ENCODE measurements at regions not wholly inside any gene's neighbourhood (a gene's known extent, or its start where the extent isn't known, plus 50 kb on each side); places are given as distances from the start of the nearest gene placed in this dataset.
"Not testable (repeated sequence)": the region's sequence is repeated elsewhere in the genome, so short reads cannot be mapped to it uniquely, and the experiment has no call there.

DNA sequence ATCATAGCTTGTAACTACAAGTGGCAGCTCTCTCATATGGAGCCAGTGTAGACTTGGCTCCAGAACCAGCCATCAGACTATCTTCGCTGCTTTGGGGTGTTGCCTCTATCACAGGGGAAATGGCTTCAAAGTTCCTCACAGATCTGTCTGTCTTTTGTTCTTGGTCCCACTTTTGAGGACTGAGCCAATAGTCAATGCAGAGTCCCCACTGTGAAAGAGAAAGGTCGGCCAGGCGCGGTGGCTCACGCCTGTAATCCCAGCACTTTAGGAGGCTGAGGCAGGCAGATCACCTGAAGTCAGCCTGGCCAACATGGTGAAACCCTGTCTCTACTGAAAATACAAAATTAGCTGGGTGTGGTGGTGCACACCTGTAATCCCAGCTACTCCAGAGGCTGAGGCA, 86.9 kb upstream of the FZD7 start:
- H3K27me3 ChIP-seq (ENCODE audit: control insufficient read depth, insufficient read depth, low read length); DNase-seq (ENCODE audit: low read depth in 4 of 6, low spot score in 6 of 6); H3K4me3 ChIP-seq (ENCODE audit: low read depth, low read length); H3K36me3 ChIP-seq (ENCODE audit: control insufficient read depth, insufficient read depth, low read length); H3K9me3 ChIP-seq (ENCODE audit: control insufficient read depth, insufficient read depth, low read length); H3K4me1 ChIP-seq (ENCODE audit: control insufficient read depth, insufficient read depth, low read length); H3K27ac ChIP-seq (ENCODE audit: low read depth, low read length): not testable (repeated sequence)
- 84% methylated on average over 5 of the region's 5 CpGs for WGBS (ENCODE audit: insufficient coverage)

DNA sequence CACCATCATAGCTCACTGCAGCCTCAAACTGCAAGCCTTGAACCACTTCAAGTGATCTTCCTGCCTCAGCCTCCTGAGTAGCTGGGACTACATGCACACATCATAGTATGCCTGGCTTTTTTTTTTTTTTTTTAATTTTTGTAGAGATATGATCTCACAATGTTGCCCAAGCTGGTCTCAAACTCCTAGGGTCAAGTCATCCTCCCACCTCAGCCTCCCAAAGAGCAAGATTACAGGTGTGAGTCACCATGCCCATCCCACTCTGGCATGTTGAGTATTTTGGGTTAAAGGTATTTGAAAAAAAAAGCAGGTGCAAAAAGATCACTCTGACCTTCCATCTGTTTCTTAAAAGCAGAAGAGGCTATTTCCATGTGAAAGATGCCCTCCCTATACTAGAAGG, 86.4 kb upstream of the FZD7 start:
- H3K27me3 ChIP-seq (ENCODE audit: control insufficient read depth, insufficient read depth, low read length): peaks cover 5% of the 10 kb centered on the region
- no peak overlapping the region for H3K27ac ChIP-seq (ENCODE audit: low read depth, low read length)
- no peaks in the 10 kb centered on the region for H3K9me3 ChIP-seq (ENCODE audit: control insufficient read depth, insufficient read depth, low read length)
- H3K36me3 ChIP-seq (ENCODE audit: control insufficient read depth, insufficient read depth, low read length): no peaks in the 10 kb centered on the region
- no peak for DNase-seq (ENCODE audit: low read depth in 4 of 6, low spot score in 6 of 6)
- no peak overlapping the region for H3K4me3 ChIP-seq (ENCODE audit: low read depth, low read length)
- peaks cover 6% of the 10 kb centered on the region for H3K4me1 ChIP-seq (ENCODE audit: control insufficient read depth, insufficient read depth, low read length)

DNA sequence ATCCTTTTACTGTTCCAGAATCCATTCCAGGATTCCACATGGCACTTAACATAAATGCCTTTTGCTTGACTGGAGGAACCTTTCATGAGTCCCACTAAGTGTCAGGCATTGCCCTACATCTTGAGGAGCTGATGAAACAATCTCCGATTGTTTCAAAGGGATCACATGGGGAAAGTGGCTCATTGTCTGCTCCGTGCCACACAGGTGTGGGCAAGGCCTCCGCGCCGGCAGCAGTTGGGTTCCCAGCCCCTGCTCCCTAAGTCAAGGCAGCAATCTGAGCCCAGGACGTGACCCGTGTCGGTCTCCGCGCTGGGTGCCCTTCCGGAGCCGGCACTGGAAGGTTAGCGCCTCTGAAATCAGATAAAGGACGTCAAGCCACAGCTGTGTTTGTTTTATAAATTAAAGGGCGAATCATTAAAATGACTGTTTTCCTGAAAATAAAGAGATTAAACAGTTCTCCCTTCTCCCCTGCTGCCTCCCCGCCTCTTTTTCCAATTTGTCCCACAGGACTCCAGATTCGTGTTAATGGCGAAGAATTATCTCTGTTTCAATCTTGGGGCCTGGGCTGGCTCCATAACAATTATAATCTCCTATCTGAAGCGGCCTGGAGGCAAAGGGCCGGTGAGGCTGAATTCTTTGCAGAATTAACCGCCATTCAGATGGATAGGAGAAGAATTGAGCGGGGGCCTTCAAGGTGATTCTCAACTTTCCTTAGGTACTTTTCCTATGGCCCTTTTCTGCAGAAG, 84.3 kb upstream of the FZD7 start:
- H3K27ac ChIP-seq (ENCODE audit: low read depth, low read length): no peak overlapping the region
- H3K9me3 ChIP-seq (ENCODE audit: control insufficient read depth, insufficient read depth, low read length): no peaks in the 10 kb centered on the region
- H3K36me3 ChIP-seq (ENCODE audit: control insufficient read depth, insufficient read depth, low read length): no peaks in the 10 kb centered on the region
- peak in 1 of 6 donors; percentile 56 for DNase-seq (ENCODE audit: low read depth in 4 of 6, low spot score in 6 of 6)
- H3K4me1 ChIP-seq (ENCODE audit: control insufficient read depth, insufficient read depth, low read length): peaks cover 6% of the 10 kb centered on the region
- peaks cover 7% of the 10 kb centered on the region for H3K27me3 ChIP-seq (ENCODE audit: control insufficient read depth, insufficient read depth, low read length)
- H3K4me3 ChIP-seq (ENCODE audit: low read depth, low read length): no peak overlapping the region
- WGBS (ENCODE audit: insufficient coverage): 51% methylated on average over 18 of the region's 22 CpGs

DNA sequence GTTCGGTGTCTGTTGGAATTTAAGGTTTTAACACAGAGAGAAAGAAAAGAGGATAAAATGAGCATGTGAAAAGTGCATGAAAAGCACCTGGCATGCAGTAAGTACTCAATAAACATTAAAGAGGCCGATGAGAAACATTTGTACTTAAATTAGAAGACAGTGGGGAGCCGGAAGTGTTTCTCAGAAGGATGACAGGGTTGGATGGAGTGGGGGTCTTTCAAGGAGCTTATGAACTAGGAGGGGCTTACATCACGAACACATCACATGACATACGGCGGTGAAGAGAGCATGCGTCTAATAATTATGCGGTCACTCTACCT, 83.8 kb upstream of the FZD7 start:
- no peak overlapping the region for H3K4me3 ChIP-seq (ENCODE audit: low read depth, low read length)
- peak in 1 of 6 donors; percentile 67 for DNase-seq (ENCODE audit: low read depth in 4 of 6, low spot score in 6 of 6)
- WGBS (ENCODE audit: insufficient coverage): 55% methylated on average over 3 of the region's 8 CpGs
- no peaks in the 10 kb centered on the region for H3K9me3 ChIP-seq (ENCODE audit: control insufficient read depth, insufficient read depth, low read length)
- no peaks in the 10 kb centered on the region for H3K36me3 ChIP-seq (ENCODE audit: control insufficient read depth, insufficient read depth, low read length)
- H3K27me3 ChIP-seq (ENCODE audit: control insufficient read depth, insufficient read depth, low read length): peaks cover 7% of the 10 kb centered on the region
- H3K27ac ChIP-seq (ENCODE audit: low read depth, low read length): no peak overlapping the region
- peaks cover 6% of the 10 kb centered on the region for H3K4me1 ChIP-seq (ENCODE audit: control insufficient read depth, insufficient read depth, low read length)

DNA sequence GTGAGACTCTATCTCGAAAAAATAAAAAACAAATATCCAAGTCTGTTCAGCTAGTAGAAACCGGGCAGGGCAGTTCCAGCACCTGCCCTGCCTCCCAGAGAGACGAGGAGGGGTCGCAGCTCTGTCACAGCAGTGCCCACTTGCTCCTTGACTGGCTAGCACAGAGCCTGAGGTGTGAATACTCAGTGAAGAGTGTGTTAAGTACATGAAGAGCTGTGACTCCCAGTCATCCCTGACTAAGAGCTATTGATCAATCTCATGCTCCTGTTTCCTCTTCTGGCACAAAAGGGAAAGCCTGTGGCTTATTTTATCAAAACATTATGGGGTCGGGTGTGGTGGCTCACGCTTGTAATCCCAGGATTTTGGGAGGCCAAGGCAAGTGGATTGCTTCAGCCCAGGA, 83.0 kb upstream of the FZD7 start:
- H3K27ac ChIP-seq (ENCODE audit: low read depth, low read length): no peak overlapping the region
- no peak for DNase-seq (ENCODE audit: low read depth in 4 of 6, low spot score in 6 of 6)
- no peak overlapping the region for H3K4me3 ChIP-seq (ENCODE audit: low read depth, low read length)
- no peaks in the 10 kb centered on the region for H3K36me3 ChIP-seq (ENCODE audit: control insufficient read depth, insufficient read depth, low read length)
- H3K27me3 ChIP-seq (ENCODE audit: control insufficient read depth, insufficient read depth, low read length): peaks cover 7% of the 10 kb centered on the region
- WGBS (ENCODE audit: insufficient coverage): 98% methylated on average over 5 of the region's 6 CpGs
- peaks cover 8% of the 10 kb centered on the region for H3K4me1 ChIP-seq (ENCODE audit: control insufficient read depth, insufficient read depth, low read length)
- no peaks in the 10 kb centered on the region for H3K9me3 ChIP-seq (ENCODE audit: control insufficient read depth, insufficient read depth, low read length)

DNA sequence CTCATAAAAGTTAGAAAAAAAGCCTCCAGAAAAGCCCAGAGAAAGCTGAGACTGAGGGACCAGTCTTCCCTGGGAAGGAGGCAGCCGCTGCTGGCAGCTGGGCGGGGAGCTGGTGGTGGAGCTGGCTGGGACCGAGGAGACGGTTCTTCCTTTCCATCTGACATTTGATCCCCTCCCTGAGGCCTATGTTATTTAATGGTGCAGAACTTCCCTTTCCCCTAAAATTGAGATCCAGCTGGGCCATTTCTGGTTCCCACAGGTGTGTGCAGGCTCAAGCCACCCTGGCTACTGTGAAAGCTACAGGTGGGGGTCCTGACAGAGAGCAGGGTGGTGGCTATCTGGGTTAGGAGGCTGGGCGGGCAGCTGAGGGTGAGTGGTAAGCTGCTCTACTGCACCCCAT, 81.5 kb upstream of the FZD7 start:
- no peaks in the 10 kb centered on the region for H3K9me3 ChIP-seq (ENCODE audit: control insufficient read depth, insufficient read depth, low read length)
- DNase-seq (ENCODE audit: low read depth in 4 of 6, low spot score in 6 of 6): no peak

DNA sequence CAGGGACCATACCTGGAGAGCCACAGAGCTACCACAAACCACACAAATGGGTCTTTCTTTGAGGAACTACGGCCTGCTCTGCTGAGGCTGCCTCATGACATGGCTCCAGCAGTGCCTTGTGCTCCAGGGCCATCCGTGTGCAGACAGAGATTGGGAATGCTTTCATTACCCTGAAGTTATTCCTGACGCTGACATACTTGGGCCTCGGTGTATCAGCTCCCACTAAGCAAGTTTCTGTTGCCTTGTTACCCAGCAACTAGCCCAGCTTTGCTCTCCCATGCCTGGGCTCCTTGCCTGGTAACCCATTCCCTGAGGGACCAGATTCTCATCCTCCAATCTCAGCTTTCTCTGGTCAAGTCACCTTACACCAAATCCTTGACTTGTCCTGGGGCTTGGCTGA, 80.3 kb upstream of the FZD7 start:
- peaks cover 19% of the 10 kb centered on the region for H3K4me1 ChIP-seq (ENCODE audit: control insufficient read depth, insufficient read depth, low read length)
- H3K9me3 ChIP-seq (ENCODE audit: control insufficient read depth, insufficient read depth, low read length): no peaks in the 10 kb centered on the region
- H3K4me3 ChIP-seq (ENCODE audit: low read depth, low read length): no peak overlapping the region
- H3K36me3 ChIP-seq (ENCODE audit: control insufficient read depth, insufficient read depth, low read length): no peaks in the 10 kb centered on the region
- no peak overlapping the region for H3K27ac ChIP-seq (ENCODE audit: low read depth, low read length)
- DNase-seq (ENCODE audit: low read depth in 4 of 6, low spot score in 6 of 6): no peak
- peaks cover 7% of the 10 kb centered on the region for H3K27me3 ChIP-seq (ENCODE audit: control insufficient read depth, insufficient read depth, low read length)
- WGBS (ENCODE audit: insufficient coverage): 33% methylated on average over 4 of the region's 4 CpGs

More for the DNA sequence above, 81.5 kb upstream of the FZD7 start:
- WGBS (ENCODE audit: insufficient coverage): 69% methylated on average over 3 of the region's 5 CpGs
- Histone ChIP-seq H3K36me3 (ENCODE audit: control insufficient read depth, insufficient read depth, low read length) (no peaks in the 10 kb centered on the region), H3K4me1 (ENCODE audit: control insufficient read depth, insufficient read depth, low read length) (peaks cover 19% of the 10 kb centered on the region), H3K27ac (ENCODE audit: low read depth, low read length) (no peak overlapping the region), H3K27me3 (ENCODE audit: control insufficient read depth, insufficient read depth, low read length) (peaks cover 7% of the 10 kb centered on the region), H3K4me3 (ENCODE audit: low read depth, low read length) (no peak overlapping the region)

DNA sequence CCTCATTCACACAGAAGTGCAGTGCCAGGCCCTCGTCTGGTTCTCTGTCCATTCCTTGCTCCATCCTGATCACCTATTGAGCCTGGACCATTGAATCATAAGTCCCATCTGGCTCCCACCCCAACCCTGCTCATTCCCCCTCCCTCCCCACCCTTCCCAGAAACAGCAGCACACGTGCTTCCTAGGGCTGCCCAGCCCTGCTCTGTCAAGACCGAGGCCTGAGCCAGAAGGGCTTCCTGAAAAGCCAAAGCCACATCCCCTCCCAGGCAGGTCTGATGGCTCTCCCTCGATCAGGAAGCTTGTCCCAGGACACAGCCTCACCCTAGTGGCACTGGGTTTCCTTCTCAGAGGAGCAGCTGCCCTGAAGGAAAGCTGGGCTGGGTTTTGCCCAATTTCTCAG, 79.8 kb upstream of the FZD7 start:
- 84% methylated on average over 4 of the region's 4 CpGs for WGBS (ENCODE audit: insufficient coverage)
- no peak for DNase-seq (ENCODE audit: low read depth in 4 of 6, low spot score in 6 of 6)
- Histone ChIP-seq H3K36me3 (ENCODE audit: control insufficient read depth, insufficient read depth, low read length) (no peaks in the 10 kb centered on the region), H3K27me3 (ENCODE audit: control insufficient read depth, insufficient read depth, low read length) (peaks cover 7% of the 10 kb centered on the region), H3K27ac (ENCODE audit: low read depth, low read length) (no peak overlapping the region), H3K4me1 (ENCODE audit: control insufficient read depth, insufficient read depth, low read length) (peaks cover 19% of the 10 kb centered on the region), H3K4me3 (ENCODE audit: low read depth, low read length) (no peak overlapping the region), H3K9me3 (ENCODE audit: control insufficient read depth, insufficient read depth, low read length) (no peaks in the 10 kb centered on the region)

DNA sequence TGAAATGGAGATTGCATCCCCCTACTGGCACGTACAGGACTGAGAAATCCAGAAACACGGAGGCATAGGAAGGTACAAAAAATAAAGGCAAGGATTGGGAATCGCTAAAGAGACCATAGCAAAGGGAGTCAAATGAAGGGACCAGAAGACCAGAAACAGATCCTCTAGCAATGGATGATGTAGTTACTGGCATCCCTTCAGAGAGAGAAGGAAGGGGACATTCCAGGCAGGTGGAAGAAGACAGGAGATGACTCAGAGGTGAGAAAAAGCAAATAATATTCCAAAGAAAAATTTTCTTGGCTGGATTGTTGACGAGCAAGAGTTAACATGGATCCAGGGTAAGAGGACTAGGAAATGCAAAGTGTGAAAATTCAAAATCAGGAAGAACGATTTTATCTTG, 78.4 kb upstream of the FZD7 start:
- peaks cover 13% of the 10 kb centered on the region for H3K4me1 ChIP-seq (ENCODE audit: control insufficient read depth, insufficient read depth, low read length)
- H3K9me3 ChIP-seq (ENCODE audit: control insufficient read depth, insufficient read depth, low read length): no peaks in the 10 kb centered on the region
- H3K4me3 ChIP-seq (ENCODE audit: low read depth, low read length): no peak overlapping the region
- no peak for DNase-seq (ENCODE audit: low read depth in 4 of 6, low spot score in 6 of 6)
- no peak overlapping the region for H3K27ac ChIP-seq (ENCODE audit: low read depth, low read length)
- no peaks in the 10 kb centered on the region for H3K36me3 ChIP-seq (ENCODE audit: control insufficient read depth, insufficient read depth, low read length)
- H3K27me3 ChIP-seq (ENCODE audit: control insufficient read depth, insufficient read depth, low read length): peaks cover 2% of the 10 kb centered on the region
- WGBS (ENCODE audit: insufficient coverage): 79% methylated on average over 5 of the region's 5 CpGs

DNA sequence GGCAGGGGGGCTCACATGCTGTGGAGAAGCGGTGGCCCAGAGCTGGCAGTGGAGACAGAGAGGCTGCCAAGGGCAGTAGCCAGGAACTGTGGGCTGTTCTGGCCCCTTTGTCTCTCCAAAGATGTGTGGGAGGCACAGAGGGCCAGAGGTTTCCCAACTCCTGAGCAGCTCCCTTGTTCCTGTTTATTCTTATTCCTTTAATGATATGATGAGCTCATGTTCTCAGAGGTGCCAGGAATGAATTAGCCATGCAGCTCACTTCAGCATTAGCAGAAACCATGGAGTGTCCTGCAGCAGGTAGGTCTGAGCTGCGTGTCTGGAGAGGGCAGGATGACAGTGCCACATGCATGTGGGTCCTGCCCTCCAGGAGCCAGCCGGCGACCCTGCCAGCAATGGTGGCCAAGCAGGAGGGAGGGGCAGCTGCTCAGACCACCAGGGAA, 77.9 kb upstream of the FZD7 start:
- WGBS (ENCODE audit: insufficient coverage): 44% methylated on average over 3 of the region's 4 CpGs
- Histone ChIP-seq H3K27ac (ENCODE audit: low read depth, low read length) (no peak overlapping the region), H3K4me1 (ENCODE audit: control insufficient read depth, insufficient read depth, low read length) (peaks cover 13% of the 10 kb centered on the region), H3K9me3 (ENCODE audit: control insufficient read depth, insufficient read depth, low read length) (no peaks in the 10 kb centered on the region), H3K36me3 (ENCODE audit: control insufficient read depth, insufficient read depth, low read length) (no peaks in the 10 kb centered on the region), H3K4me3 (ENCODE audit: low read depth, low read length) (no peak overlapping the region), H3K27me3 (ENCODE audit: control insufficient read depth, insufficient read depth, low read length) (peaks cover 2% of the 10 kb centered on the region)
- DNase-seq (ENCODE audit: low read depth in 4 of 6, low spot score in 6 of 6): peak in 1 of 6 donors; percentile 72
